GM19463 (cell line): ENCODE measurements at regions not wholly inside any gene's neighbourhood (a gene's known extent, or its start where the extent isn't known, plus 50 kb on each side); places are given as distances from the start of the nearest gene placed in this dataset.

Source experiments
- ATAC-seq: cut with Tn5 transposase; IDR thresholded peaks from one replicate; pipeline ENCODE4 v1.9.1; 2021; ENCODE audit warnings: mild to moderate bottlenecking, moderate library complexity; ENCODE audit not compliant: unreplicated experiment

DNA sequence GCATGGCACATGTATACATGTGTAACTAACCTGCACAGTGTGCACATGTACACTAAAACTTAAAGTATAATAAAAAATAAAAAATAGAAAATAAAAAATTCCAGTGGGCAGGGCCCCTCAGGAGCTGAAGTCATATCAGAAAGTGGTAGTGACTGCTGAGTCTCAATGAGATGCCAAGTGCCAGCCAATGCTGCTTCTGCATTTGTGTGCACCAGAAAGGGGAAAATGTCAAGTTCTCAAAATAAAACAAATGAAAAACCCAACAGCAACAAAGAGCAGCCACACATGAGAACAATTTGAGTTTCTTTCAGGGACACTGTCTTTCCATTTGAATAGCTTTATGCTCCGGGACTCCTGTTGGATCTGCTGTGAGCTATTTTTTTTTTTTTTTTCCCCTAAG lies 117.2 kb upstream of the CCDC112 start:
- no peak for ATAC-seq

DNA sequence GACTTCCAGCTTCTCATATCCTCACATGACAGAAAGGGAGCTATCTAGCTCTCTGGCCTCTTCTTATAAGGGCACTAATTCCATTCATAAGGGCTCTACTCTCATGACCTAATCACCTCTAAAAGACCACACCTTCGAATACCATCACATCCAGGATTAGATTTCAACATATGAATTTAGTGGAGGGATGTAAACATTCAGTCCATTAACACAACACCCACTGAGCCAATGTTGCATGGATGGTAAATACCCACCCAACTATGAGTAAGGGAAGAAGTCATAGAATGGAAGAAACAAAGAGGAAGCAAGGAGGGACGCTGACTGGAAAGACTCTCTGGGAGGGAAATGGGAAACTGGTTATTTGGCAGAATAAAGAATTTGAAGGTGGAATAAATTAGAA lies 112.6 kb upstream of the CCDC112 start:
- no peak for ATAC-seq

DNA sequence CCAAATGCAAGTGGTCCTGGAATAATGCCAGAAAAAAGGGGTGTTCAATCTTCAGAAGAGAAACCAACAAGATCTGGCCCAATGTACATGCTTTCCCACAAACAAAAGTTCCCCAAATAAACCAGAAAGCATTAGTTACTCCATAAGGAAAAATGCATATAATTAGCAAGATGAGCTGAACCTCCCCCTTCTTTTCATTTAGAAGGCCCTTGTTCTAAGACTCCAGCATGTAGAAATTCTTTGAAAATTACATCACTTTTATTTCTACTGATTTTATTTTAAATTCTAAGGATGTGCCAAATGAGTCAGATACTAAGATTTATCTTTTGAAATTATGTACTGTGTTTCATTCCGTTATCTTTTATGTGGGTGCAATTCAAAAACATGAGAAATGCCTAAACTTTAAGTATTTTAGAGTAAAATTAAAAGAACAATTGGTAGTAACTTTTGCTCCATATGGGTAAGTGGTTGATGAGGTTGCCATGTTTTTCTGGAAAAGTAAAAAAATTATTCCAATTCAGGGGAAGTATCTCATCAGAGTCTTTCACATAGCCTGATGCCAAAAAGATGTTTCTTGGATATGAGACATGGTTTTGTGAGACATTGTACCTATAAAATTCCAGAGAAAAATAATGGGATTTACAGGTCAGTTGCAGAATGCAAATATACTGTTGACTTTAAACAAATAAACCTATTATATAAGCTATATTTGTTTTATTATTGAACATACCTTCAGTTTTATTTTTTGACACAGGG lies 106.5 kb upstream of the CCDC112 start:
- ATAC-seq: no peak

DNA sequence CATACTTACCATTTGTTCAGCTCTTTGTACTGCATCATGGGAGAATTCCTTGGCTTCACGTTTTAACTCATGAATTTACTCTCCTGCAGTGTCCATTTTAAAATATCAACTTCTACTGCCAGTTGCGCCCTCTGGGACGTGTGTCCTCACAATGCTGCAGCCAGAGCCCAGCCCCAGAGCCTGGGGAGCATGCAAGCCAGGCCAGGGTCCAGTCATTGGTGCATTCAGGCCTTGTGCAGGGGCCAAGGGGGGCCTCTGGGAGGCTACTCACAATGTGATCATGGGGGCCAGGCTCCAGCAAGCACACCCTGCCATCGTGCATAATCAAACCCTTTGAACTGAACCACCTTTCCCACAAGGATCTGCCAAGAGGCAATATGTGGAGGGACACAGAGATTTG lies 105.6 kb upstream of the CCDC112 start:
- ATAC-seq: no peak

DNA sequence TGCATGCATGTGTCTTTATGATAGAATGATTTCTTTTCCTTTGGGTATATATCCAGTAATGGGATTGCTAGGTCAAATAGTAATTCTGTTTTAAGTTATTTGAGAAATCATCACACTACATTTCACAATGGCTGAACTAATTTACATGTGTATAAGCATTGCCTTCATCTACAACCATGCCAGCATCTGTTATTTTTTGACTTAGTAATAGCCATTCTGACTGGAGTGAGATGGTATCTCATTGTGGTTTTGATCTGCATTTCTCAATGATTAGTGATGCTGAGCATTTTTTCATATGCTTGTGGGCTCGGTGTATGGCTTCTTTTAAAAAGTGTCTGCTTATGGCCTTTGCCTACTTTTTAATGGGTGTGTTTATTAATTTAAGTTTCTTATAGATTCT lies 102.3 kb upstream of the CCDC112 start:
- no peak for ATAC-seq

DNA sequence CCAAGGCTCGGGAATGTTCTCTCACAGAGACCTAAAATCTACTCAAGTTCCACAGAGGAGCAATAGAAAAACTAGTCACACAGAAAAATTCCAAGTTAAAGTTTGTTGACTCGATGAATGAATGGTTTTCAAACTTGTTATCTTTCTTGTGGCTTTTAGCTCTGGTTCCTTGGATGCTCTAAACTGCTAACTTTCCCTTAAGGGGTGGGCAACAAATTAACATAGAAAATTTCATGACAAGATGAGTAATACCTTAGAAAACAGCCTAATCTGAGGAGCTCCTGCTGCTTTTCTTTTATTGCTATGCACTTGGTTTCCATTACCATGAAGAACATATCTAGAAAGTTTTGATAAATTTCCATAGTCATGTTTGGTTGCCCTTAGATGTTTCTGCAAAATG lies 100.2 kb upstream of the CCDC112 start:
- no peak for ATAC-seq

DNA sequence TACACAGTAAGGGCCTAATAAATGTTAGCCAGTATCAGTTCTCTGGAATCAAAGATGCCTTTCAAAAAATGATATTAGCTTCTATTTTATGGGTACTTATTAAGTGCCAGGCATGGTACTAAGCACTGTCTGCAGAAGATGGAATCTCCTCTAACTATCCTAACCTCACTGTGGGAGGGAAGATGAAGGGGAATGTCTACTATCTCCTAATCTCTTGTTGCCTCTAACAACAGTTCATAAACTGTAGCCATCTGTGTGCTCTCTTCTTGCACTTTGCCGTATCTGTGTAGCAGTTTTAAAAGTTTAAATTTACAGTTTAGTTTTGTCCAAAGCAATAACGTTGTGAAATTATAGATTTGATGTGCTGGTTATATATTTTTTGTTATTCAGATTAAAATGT lies 99.6 kb upstream of the CCDC112 start:
- ATAC-seq: no peak

DNA sequence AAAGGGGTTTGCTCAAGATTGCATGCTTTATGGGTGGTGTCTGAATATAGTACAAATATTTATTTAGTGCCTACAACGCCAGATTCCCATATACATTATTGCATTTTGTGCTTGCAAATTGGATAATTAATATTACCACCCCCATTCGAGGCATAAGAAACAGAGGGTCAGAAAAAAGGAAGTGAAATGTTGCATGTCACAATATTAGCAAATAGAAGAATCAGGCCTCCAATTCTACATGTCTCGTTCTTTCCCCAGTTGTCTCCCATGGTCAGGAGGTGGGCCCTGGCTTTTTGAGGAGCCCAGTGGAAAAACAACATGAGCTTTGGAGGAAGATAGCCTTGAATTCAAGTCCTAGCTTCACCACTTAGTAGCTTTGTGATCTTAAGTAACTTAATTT lies 98.1 kb upstream of the CCDC112 start:
- ATAC-seq: no peak

DNA sequence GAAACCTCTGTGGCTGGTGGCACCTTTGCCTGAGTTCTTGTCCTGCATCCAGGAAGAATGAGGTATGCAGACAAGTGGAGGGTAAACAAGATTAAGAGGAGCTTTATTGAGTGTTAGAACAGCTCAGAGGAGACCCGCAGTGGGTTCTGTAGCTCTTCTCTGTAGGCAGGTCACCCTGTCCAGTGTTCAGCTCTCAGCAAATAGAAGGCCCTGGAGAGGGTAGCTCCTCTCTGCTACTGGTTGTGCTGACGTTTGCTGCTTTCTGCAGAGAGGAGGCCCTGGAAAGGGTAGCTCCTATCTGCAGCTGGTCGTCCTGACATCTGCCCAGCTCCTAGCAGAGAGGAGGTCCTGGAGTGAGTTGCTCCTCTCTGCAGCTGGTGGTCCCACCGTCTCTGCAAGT lies 96.8 kb upstream of the CCDC112 start:
- ATAC-seq: no peak

DNA sequence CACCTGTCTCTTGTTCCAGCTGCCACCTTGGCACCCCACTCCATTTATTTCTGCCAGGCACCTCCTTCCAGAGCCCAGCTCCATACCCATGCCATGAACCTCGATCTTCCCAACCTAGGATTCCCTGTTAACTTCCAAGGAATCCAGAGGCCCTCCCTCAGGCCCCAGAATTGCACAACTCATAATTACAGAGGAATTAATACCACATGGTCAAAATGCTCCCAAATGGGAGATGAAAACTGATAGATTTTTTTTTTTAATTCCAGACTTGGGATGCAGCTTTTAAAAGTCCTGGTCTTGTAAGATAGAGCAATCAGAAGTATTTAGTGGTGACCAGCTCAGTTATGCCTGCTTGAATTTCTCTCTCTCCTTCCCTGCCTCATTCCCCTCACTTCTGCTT lies 96.2 kb upstream of the CCDC112 start:
- ATAC-seq: no peak

DNA sequence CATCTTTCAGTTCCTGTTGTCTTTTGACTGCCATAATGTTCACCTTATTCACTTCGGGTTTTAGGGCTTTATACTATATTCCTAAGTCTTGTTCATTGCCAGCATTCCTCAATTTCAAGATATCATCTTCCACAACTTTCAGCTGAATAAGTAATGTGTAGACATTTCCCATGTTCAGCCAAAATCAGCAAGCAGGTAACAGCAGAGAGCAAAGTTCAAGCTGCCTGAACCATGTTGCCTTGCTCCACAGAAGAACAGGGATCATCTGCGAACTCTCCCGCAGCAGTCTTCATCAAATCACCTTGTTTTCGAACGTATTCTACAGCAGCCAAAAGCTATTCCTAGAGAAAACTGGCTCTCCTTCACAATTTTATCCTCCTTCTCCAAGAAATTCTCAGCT lies 95.3 kb upstream of the CCDC112 start:
- no peak for ATAC-seq

DNA sequence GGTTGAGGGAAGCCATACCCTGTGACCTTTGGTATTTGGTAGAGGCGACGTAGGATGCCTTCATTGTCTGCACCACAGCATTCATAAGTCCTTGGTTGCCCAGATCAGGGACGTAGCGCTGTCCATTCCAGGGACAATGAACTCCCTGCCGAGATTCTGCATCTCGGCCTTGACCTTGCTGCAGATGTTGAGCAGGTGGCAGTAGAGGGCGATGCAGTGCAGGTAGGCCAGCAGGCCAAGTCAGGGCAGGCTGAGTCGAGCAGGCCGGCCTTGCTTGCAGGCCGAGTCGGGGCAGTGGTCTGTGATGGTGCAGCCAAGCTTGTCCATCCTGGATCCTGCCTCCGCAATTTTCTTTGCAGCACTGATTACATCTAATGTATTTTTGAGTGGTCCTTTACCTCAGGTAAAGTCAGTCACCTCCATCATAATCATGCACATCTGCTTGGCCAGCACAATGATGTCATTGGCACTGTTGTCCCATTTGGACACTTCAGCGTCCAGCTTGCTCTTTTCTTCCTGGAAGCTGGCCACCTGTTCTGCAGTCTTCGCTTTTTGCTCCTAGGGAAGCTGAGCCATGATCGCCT lies 93.4 kb upstream of the CCDC112 start:
- ATAC-seq: no peak

DNA sequence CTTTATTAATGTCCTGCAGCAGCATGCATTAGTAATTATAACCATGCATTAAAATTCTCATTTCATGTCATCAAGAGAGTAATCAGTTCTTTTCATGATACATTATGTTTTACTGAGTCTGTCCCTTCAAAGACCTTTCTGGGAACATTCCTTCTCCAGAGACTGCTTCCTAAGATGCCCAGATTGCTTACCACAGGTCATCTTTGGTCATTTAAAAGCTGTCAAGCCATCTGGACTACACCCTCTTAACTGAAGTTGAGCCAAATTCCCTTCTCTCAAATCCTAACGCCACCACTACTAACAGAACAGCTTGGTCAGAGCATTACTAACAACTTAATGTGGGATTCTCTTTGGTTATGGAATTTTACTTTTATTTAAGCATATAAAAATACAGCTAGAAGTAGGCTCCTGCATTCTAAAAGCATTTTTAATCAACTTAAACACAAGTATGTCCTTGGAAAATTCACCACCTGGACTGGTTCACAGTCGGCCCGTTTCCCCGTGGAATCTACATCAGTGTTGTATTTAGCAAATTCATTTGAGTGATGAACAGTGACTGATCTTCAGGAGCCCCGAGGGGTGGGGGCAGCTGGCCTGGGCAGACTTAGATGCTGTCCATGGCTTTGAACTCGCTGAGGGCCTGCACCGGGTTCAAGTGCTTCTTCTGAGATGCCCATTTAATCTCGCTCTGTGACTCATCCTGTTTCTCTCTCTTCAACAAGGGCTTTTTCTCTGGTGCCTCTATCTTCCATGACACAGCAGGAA lies 92.8 kb upstream of the CCDC112 start:
- no peak for ATAC-seq

DNA sequence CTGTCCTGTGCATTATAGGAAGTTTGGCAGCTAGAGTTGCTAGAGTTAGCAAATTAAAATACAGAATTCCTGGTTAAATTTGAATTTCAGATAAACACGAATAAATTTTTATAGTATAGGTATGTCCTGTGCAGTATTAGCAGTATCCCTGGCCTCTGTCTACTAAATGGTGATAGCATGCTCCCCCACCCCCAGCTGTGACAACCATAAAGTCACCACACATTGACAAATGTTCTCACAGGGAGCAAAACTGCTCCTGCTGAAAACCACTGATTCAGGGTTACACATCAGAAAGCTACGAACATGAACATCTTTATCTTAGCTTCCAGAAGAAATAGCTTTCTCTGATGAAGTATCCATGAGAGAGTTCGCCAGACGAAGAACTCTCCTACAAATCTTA lies 91.8 kb upstream of the CCDC112 start:
- no peak for ATAC-seq

DNA sequence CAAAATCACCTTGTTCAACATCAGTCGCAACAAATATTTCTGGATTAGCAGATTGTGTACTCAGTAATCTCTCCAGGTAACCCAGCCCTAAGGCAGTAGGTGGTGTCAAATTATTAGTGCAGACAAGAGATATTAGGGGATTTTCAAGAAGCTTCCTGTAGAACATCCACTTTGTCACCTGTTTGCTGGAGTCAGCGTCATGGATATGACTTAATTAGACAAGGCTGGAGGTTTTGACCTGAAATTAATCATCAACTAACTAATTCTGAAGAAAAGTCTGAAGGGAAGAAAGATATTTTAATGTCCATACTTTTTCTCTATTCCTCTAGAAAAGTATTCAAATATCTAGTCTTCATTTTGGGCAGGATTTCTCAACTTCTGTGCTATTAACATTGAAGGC lies 91.4 kb upstream of the CCDC112 start:
- ATAC-seq: no peak

DNA sequence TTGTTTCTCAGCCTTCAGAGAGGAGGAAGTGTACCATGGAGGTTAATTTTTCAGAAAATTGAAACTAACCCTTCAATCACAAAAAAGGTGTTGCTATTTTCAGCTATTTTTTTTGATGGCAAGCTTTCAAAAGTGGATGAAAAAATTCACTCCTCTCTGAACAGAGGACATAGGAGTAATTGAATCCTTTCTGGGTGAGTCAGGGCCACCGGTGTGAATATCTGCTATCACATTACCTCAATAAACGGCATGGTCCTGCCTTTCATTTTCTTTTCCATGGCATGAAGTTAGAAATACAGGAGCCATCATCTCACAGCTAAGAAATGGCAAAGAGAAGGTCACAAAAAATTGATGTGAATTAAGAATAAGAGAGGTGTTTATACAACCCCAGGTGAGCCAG lies 90.2 kb upstream of the CCDC112 start:
- ATAC-seq: no peak

DNA sequence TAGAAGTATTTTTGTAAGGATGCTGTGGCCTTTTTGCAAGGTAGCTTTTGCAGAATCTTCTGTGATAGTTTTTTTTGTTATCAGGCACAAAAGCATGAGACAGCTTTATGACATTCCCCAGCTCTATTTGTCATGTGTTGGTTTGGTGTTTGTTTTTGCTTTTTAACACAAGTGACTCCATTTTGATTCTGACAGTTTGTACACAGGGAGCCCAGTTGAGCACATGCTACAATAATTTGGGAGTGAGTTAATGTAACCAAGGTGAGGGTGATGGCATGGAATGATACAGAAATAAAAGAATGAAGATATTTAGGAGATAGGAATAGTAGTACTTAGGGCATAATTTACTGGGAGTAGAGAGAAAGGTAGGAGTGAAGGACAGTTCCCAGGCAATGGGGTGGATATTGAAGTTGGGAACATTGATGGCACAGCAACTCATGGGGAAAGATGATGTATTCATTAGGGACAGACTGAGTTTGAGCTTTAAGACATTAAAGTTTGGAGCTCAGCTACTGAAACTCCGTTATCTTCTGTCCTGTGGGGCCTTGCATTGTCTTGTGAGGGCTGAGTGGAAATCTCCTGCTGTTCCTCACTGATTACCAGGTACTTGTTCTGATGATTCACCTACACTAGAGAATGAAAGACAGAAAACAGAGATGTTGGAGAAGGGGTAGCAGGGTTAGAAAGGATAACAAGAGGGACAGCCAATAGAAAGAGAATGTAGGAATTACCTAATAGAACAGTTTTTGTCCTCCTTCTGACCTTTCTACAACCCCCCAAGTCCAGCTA lies 88.3 kb upstream of the CCDC112 start:
- no peak for ATAC-seq

DNA sequence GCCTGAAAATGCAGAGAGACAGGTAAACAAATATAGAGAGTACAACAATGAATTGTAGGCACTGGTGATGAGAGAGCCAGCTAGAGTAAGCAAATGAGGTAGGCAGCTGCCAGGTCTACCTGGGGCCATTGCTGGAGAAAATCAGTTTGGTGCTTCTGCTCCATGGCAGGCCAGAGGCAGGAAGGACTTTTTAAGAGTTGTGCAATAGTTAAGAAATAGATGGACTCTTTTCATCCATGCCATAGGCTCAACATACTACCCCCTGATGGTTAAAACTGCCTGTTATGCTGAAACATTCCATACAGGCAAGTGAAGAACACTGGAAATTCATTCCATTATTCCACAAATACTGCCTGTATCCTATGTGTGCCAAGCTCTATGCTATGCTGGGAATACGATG lies 86.5 kb upstream of the CCDC112 start:
- no peak for ATAC-seq

DNA sequence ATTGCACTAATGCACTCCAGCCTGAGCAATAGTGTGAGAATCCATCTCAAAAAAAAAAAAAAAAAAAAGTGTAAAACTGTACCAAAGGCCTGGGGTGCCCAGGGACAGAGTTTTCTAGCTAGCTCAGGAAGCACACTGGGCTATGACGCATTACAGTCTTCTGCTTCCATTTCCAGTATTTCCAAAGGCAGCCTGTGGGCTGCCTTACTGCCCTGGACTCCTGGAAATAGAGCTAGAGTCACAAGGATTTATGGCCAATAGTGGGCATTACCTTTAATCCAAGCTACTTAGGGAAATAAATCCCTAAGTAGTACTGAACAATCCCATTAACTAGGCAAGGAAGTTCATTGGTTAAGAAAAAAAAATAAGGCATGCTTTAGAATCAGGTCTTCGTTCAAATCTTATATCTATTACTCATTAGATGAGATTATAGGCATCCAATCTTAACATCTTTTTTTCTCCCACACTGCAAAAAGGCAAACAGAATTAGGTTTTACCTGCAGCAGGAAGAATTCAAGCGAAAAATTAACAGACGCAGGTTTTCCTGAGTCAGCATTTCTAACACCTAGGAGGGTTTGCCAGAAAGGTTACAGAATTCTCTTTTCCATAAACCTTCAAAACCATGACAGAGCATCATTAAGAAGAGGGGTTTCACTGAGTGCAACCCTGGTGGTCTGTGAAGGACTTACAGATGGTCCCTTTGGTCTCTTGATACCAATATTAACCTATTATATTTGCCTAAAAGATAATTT lies 85.6 kb upstream of the CCDC112 start:
- no peak for ATAC-seq

DNA sequence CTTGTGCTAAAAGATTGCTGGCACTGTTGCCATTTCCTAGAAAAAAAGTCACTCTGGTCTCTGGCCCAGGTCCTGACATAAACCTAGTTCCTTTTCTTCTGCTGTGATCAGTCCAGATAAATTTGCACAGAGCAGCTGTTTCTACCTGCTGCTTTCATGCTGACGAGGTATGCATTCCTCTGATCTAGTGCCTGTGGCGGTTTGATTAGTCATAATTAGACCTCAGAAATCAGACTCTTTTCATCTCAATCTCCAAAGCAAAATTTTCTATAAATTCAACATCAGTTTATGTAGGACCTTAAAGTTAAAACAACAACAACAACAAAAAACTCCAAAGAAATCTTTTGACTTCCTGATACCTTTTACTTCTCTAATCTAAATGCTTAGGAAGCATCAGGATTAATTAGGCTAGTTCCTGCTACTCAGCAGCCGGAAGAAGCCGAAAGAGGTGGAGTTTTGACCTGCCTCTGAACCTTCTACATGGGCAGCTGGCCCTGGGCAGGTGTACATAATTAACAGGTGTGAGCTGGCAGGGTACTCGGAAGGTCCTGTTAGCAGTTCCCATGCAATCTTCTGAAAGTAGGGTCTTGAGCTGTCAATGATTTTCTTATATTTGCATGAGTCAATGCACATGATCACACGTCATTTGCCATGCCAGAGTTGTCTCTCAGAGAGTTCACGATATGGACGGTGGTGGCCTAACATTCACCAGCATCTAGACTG lies 83.3 kb upstream of the CCDC112 start:
- ATAC-seq: peak; percentile 77
